ENCODE measurements at regions not wholly inside any gene's neighbourhood (a gene's known extent, or its start where the extent isn't known, plus 50 kb on each side); places are given as distances from the start of the nearest gene placed in this dataset.
A peak's percentile ranks its signal among the peaks of the same experiment; 100 is the strongest.
"Not testable (repeated sequence)": the region's sequence is repeated elsewhere in the genome, so short reads cannot be mapped to it uniquely, and the experiment has no call there.

GRCh38 chr10:80697926-80698325, 160.2 kb downstream of the SH2D4B start:
- no peak for DNase-seq (ENCODE audit: low read depth)

- DNase-seq (ENCODE audit: low read depth) = peak; percentile 57
Observed at GRCh38 chr10:80699602-80700039, 161.9 kb downstream of the SH2D4B start.

GRCh38 chr10:80700252-80700651, 162.6 kb downstream of the SH2D4B start:
- DNase-seq (ENCODE audit: low read depth) = no peak

- no peak for DNase-seq (ENCODE audit: low read depth)
Observed at GRCh38 chr10:80700760-80701444, 163.2 kb downstream of the SH2D4B start.

GRCh38 chr10:80701706-80702105, 164.0 kb downstream of the SH2D4B start:
- DNase-seq (ENCODE audit: low read depth) = no peak

GRCh38 chr10:80702143-80702542, 164.4 kb downstream of the SH2D4B start:
- DNase-seq (ENCODE audit: low read depth) = no peak

GRCh38 chr10:80705899-80706298, 168.2 kb downstream of the SH2D4B start:
- no peak for DNase-seq (ENCODE audit: low read depth)

GRCh38 chr10:80708185-80708584, 170.5 kb downstream of the SH2D4B start:
- DNase-seq (ENCODE audit: low read depth) = no peak

- DNase-seq (ENCODE audit: low read depth) = no peak
Observed at GRCh38 chr10:80708808-80709207, 171.1 kb downstream of the SH2D4B start.

- no peak for DNase-seq (ENCODE audit: low read depth)
Observed at GRCh38 chr10:80709866-80710265, 172.2 kb downstream of the SH2D4B start.

- no peak for DNase-seq (ENCODE audit: low read depth)
Observed at GRCh38 chr10:80713398-80713928, 175.8 kb downstream of the SH2D4B start.

GRCh38 chr10:80714566-80714965, 176.9 kb downstream of the SH2D4B start:
- DNase-seq (ENCODE audit: low read depth) = no peak

GRCh38 chr10:80718024-80718423, 180.3 kb downstream of the SH2D4B start:
- DNase-seq (ENCODE audit: low read depth) = no peak

GRCh38 chr10:80719935-80720334, 182.2 kb downstream of the SH2D4B start:
- no peak for DNase-seq (ENCODE audit: low read depth)

GRCh38 chr10:80720549-80720948, 182.8 kb downstream of the SH2D4B start:
- no peak for DNase-seq (ENCODE audit: low read depth)

- not testable (repeated sequence) for DNase-seq (ENCODE audit: low read depth)
Observed at GRCh38 chr10:80728354-80728753, 190.7 kb downstream of the SH2D4B start.

GRCh38 chr10:80729896-80730295, 192.2 kb downstream of the SH2D4B start:
- DNase-seq (ENCODE audit: low read depth) = no peak

- DNase-seq (ENCODE audit: low read depth) = no peak
Observed at GRCh38 chr10:80730522-80730921, 192.8 kb downstream of the SH2D4B start.

GRCh38 chr10:80734589-80734988, 196.9 kb downstream of the SH2D4B start:
- no peak for DNase-seq (ENCODE audit: low read depth)

- no peak for DNase-seq (ENCODE audit: low read depth)
Observed at GRCh38 chr10:80737209-80737608, 199.5 kb downstream of the SH2D4B start.

GRCh38 chr10:80739328-80739727, 201.6 kb downstream of the SH2D4B start:
- DNase-seq (ENCODE audit: low read depth) = no peak

GRCh38 chr10:80739963-80740715, 202.4 kb downstream of the SH2D4B start:
- no peak for DNase-seq (ENCODE audit: low read depth)

- no peak for DNase-seq (ENCODE audit: low read depth)
Observed at GRCh38 chr10:80741278-80741677, 203.6 kb downstream of the SH2D4B start.

Measured in activated T-cell treated with anti-CD3 and anti-CD28 coated beads for 24 hours (primary cell).